NT2/D1 (cell line): ENCODE measurements at regions not wholly inside any gene's neighbourhood (a gene's known extent, or its start where the extent isn't known, plus 50 kb on each side); places are given as distances from the start of the nearest gene placed in this dataset.

ENCODE experiments used
- SUZ12 ChIP-seq: IDR thresholded peaks from 2 replicates; pipeline ENCODE4 v1.6.1; 2011; ENCODE audit not compliant: insufficient read length, insufficient read depth; ENCODE audit errors: extremely low read depth
- YY1 ChIP-seq: IDR thresholded peaks from 2 replicates; pipeline ENCODE4 v1.6.1; 2011; ENCODE audit not compliant: insufficient read length, insufficient read depth
- ZNF274 ChIP-seq: IDR thresholded peaks from 2 replicates; pipeline ENCODE4 v1.6.1; 2011; ENCODE audit warnings: mild to moderate bottlenecking, low read depth, low read length

DNA sequence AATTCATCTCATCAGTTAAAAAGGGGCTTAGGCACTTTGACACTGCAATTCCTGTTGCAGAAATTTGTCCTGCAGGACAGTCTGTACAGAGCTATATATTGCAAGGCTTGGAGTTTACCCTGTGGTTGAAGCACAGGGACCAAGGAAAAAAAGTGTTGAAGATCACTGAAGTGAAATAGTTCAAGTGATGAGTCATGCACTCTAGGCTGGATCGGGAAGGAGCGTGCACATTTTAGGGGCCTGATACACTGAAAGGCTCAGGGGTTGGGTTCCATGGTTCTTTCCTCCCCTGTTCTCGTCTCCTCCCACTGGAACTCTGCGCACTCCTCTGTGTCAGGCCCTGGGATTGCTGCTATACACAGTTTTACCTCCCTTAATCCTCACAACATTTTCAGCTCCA, 104.9 kb upstream of the ARMCX2 start:
- TF ChIP-seq SUZ12 (no peak), ZNF274 (no peak), YY1 (no peak)
